ENCODE measurements at regions not wholly inside any gene's neighbourhood (a gene's known extent, or its start where the extent isn't known, plus 50 kb on each side); places are given as distances from the start of the nearest gene placed in this dataset.
"Not testable (repeated sequence)": the region's sequence is repeated elsewhere in the genome, so short reads cannot be mapped to it uniquely, and the experiment has no call there.

- DNase-seq = no peak
Measured at GRCh38 chr14:98915625-98916024, 356.4 kb downstream of the BCL11B start.

DNA sequence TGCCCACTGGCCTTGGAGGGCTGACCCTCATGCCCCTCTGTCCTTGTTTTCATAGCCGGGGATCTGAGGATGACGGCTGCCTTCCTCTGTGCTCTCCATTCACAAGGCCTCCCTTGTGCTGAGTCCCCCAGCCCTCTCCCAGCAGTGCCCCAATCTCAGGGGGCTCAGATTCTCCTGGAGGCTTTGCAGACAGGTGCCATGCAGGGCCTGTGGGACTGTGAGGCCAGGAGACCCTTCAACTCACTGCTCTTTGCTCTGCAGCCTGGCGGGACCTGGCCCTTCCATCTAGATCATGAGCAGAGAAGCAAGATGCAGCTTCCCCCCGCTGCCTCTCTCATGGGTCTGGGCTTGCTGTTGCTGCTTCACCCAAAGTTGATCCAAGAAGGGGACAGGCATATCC, 356.0 kb downstream of the BCL11B start:
- DNase-seq = no peak

GRCh38 chr14:98916476-98916875, 355.5 kb downstream of the BCL11B start:
- DNase-seq = no peak

DNA sequence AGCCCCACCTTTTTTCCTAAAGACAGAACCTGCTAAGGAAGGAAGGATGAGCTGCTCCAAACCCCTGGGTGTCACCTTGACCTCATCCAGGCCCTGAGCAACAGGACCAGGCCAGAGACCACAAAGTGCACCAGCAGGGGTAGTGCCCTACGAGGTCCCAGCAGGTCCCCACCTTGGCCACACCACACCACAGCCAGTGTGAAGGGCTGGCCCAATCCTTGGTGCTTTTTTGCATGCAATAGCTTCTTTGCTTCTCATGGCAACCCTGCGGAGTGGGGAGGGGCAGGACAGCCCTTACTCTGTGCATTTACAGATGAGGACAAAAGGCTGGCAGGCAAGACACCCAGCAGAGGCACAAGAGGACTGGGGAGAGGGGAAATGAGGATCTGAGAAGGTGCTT, 352.6 kb downstream of the BCL11B start:
- DNase-seq = no peak

- not testable (repeated sequence) for DNase-seq
Measured at GRCh38 chr14:98921306-98921705, 350.7 kb downstream of the BCL11B start.

- no peak for DNase-seq
Measured at GRCh38 chr14:98923596-98923995, 348.4 kb downstream of the BCL11B start.

GRCh38 chr14:98924046-98924445, 348.0 kb downstream of the BCL11B start:
- DNase-seq = no peak

GRCh38 chr14:98925354-98926040, 346.5 kb downstream of the BCL11B start:
- no peak for DNase-seq

DNA sequence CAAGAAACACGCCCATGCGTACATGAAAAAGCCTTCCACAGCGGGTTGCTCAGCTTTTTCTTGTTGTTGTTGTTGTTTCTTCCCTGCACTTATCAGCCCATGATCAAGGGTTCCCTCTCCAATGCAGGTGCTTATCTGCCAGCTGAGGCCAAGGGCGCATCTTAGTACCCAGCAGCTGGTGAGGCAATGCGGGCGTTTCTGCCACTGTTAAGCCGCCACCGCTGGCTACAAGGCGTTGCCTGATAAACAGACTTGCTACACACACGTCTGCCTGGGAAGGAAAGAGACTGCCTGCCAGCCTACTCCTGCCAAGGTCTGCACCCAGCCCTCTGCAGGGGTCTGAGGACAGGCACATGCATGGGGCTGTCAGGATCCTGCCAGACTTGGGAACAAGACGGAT, 345.9 kb downstream of the BCL11B start:
- DNase-seq = no peak

DNA sequence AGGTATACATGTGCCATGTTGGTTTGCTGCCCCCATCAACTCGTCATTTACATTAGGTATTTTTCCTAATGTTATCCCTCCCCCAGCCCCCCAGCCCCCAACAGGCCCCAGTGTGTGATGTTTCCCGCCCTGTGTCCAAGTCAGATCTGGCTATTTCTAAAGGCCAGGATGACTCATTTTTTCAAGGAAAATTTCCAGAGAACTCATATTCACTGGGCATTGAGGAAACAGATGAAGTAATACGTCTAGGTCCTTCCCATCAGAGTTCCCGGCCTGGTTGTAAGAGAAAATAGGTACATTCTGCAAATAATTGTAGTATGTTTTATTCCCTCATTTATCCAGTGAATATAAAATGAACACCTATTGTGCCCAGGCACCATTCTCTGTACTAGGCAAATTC, 345.2 kb downstream of the BCL11B start:
- no peak for DNase-seq

- DNase-seq = no peak
Measured at GRCh38 chr14:98927986-98928385, 344.0 kb downstream of the BCL11B start.

DNA sequence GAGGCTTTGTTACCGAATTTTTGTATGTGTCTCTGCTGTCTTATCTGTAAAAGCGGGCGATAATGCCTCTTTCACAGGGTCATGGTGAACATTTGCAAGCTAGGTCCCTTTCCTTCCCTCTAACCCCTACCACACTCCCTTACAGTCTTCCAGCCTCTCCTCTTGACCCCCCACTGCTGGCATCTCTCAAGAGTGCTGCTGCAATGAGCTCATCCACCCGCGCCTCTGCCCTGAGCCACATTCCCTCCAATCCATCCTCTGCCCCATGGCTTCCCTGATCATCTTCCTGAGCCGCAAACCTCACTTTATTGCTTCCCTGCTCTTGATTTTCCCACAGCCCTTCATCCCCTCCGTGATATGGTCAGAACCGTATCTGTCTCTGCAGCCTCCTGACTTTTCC, 343.6 kb downstream of the BCL11B start:
- no peak for DNase-seq

GRCh38 chr14:98931126-98931525, 340.9 kb downstream of the BCL11B start:
- no peak for DNase-seq

- no peak for DNase-seq
Measured at GRCh38 chr14:98931911-98932310, 340.1 kb downstream of the BCL11B start.

DNA sequence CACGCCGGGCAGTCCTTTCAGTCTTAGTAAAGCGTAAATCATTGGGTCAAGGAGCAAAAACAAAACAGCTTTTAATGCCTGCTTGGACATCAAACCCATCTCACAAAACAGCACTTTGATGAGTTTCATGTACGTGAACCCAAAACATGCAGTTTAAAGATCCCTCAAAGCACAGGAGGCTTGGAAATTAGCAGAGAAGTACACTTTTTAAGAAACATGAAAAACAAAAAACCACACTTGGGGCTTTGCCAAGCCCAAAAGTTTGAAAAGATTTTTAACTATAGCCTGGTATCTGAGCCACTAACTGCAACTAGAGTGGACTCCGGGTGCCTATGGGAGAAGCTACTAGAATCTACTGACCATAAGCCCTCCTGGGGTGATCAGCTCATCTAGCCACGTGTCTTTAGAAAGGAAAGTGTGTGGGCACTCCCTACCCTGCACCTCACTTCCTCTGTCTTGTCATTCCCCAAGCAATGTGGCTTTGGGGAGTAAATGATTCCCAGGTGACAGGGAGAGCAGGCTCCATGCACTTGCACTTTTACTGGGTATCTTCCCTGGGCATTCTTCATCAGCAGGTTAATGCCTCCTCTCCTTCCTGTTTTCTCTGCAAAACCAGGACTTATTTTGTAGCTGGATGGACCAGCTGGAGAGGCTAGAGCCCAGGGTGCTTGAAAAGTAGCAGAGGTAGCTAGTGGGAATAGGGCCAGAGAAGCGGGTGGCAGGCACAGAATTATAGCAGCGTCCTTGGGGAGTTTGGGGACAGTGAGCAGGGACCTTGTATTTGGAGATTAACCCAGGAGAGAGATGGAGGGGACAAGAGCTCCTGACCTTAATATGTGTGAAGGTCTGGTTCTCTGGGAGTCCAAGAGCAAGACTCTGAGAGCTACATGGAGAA, 339.3 kb downstream of the BCL11B start:
- DNase-seq = no peak

GRCh38 chr14:98934569-98934968, 337.4 kb downstream of the BCL11B start:
- not testable (repeated sequence) for DNase-seq

DNA sequence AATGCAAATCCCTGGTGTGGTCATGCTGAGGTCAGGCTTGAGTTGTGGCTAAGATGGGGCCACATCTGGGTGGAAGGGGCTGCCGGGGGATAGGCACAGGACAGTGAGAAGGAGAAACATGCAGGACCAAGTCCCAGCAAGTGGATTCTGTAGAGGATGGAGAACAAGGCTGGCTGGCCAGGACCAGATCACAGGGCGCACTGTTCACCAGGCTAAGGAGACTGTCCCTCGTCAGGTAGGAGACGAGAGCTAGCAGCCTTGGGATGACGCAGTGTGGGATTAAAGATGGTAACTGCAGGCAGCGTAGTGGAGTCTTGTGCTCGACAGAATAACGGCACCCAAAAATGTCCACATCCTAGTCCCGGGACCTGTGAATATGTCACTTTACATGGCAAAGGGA, 336.1 kb downstream of the BCL11B start:
- DNase-seq = no peak

- no peak for DNase-seq
Measured at GRCh38 chr14:98937021-98937420, 335.0 kb downstream of the BCL11B start.

GRCh38 chr14:98937712-98938505, 334.1 kb downstream of the BCL11B start:
- DNase-seq = no peak

GRCh38 chr14:98940693-98941437, 331.1 kb downstream of the BCL11B start:
- no peak for DNase-seq

DNA sequence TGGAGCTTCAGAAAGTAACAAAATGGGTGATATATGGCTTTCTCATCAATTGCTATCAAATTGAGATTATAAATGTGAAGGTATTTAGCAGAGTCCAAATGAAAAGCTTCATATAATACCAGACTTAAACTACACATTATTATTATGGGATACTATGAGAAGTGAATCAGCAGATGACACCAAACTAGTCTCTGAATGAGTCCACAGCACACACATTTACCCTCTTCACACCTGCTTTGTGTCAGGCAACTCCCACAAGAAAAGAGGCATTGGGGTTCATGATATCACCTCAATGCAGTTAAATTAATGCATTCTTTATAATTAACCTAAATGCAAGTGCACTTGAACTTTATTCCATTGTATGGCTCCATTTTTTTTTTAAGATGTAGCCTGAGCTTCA, 330.5 kb downstream of the BCL11B start:
- DNase-seq = no peak

DNA sequence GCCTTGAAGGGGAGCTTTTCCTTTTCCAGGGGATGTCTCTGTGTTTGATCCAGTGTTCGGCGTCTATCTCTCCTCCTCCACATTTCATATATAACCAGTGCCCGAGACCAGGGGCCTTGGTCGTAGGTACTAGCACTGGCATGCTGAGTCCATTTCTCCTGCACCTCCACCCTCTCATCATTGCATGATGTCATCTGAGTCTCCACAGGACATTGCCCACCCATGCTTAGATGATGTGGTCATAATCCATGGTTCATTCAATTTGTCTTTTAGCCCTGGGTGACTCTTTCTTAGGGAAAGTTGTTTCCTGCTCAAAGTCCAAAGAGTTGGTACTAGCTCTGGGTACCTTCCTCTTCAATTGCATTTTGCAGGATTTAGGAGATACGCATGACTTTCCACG, 328.1 kb downstream of the BCL11B start:
- DNase-seq = no peak

- DNase-seq = no peak
Measured at GRCh38 chr14:98944989-98945388, 327.0 kb downstream of the BCL11B start.
